ENCODE measurements at regions not wholly inside any gene's neighbourhood (a gene's known extent, or its start where the extent isn't known, plus 50 kb on each side); places are given as distances from the start of the nearest gene placed in this dataset.

- Histone ChIP-seq H3K9me3 (ENCODE audit: control insufficient read depth in 2 of 2, insufficient read depth in 1 of 2, low read depth in 1 of 2, low read length in 1 of 2) (no peaks in the 10 kb centered on the region), H3K27me3 (ENCODE audit: control insufficient read depth in 3 of 3, insufficient read depth in 3 of 3, low read length in 3 of 3) (no peaks in the 10 kb centered on the region), H3K27ac (ENCODE audit: low read depth in 1 of 3, low read length in 2 of 3) (no peak overlapping the region), H3K36me3 (ENCODE audit: control insufficient read depth in 3 of 3, insufficient read depth in 2 of 3, low read depth in 1 of 3, low read length in 3 of 3) (no peaks in the 10 kb centered on the region), H3K4me1 (ENCODE audit: control insufficient read depth in 3 of 3, insufficient read depth in 2 of 3, low read depth in 1 of 3, low read length in 2 of 3) (peaks cover 0 to 2% (median 0%) of the 10 kb centered on the region in 3 donors), H3K4me3 (ENCODE audit: low read depth in 1 of 3, low read length in 3 of 3) (no peak overlapping the region)
- 48 to 80% (median 79%) methylated on average over 3 of the region's 3 CpGs for WGBS, 3 donors
- DNase-seq (no peak), FAIRE-seq (no peak)
These were observed 72.7 kb downstream of the EFNB1 start for GRCh38 chrX:68901519-68901918.

- H3K9me3 ChIP-seq (ENCODE audit: control insufficient read depth in 2 of 2, insufficient read depth in 1 of 2, low read depth in 1 of 2, low read length in 1 of 2): no peaks in the 10 kb centered on the region
- DNase-seq (no peak), FAIRE-seq (no peak)
- no peak overlapping the region for H3K4me3 ChIP-seq (ENCODE audit: low read depth in 1 of 3, low read length in 3 of 3)
- no peak overlapping the region for H3K27ac ChIP-seq (ENCODE audit: low read depth in 1 of 3, low read length in 2 of 3)
- WGBS, 3 donors: 85 to 90% (median 89%) methylated on average over 8 of the region's 8 CpGs
- no peaks in the 10 kb centered on the region for H3K36me3 ChIP-seq (ENCODE audit: control insufficient read depth in 3 of 3, insufficient read depth in 2 of 3, low read depth in 1 of 3, low read length in 3 of 3)
- H3K27me3 ChIP-seq (ENCODE audit: control insufficient read depth in 3 of 3, insufficient read depth in 3 of 3, low read length in 3 of 3): no peaks in the 10 kb centered on the region
- peaks cover 0 to 24% (median 0%) of the 10 kb centered on the region in 3 donors for H3K4me1 ChIP-seq (ENCODE audit: control insufficient read depth in 3 of 3, insufficient read depth in 2 of 3, low read depth in 1 of 3, low read length in 2 of 3)
These were observed 69.8 kb downstream of the EFNB1 start for GRCh38 chrX:68898598-68898997.

GRCh38 chrX:68897118-68897945 lies 68.5 kb downstream of the EFNB1 start:
- FAIRE-seq (no peak), DNase-seq (no peak)
- WGBS, 3 donors: 74 to 78% (median 77%) methylated on average over 6 to 8 of the region's 8 CpGs
- Histone ChIP-seq H3K4me1 (ENCODE audit: control insufficient read depth in 3 of 3, insufficient read depth in 2 of 3, low read depth in 1 of 3, low read length in 2 of 3) (peaks cover 0 to 28% (median 0%) of the 10 kb centered on the region in 3 donors), H3K27ac (ENCODE audit: low read depth in 1 of 3, low read length in 2 of 3) (no peak overlapping the region), H3K9me3 (ENCODE audit: control insufficient read depth in 2 of 2, insufficient read depth in 1 of 2, low read depth in 1 of 2, low read length in 1 of 2) (no peaks in the 10 kb centered on the region), H3K27me3 (ENCODE audit: control insufficient read depth in 3 of 3, insufficient read depth in 3 of 3, low read length in 3 of 3) (no peaks in the 10 kb centered on the region), H3K36me3 (ENCODE audit: control insufficient read depth in 3 of 3, insufficient read depth in 2 of 3, low read depth in 1 of 3, low read length in 3 of 3) (no peaks in the 10 kb centered on the region), H3K4me3 (ENCODE audit: low read depth in 1 of 3, low read length in 3 of 3) (no peak overlapping the region)

GRCh38 chrX:68896581-68896980 lies 67.8 kb downstream of the EFNB1 start:
- FAIRE-seq (no peak), DNase-seq (no peak)
- H3K36me3 ChIP-seq (ENCODE audit: control insufficient read depth in 3 of 3, insufficient read depth in 2 of 3, low read depth in 1 of 3, low read length in 3 of 3): no peaks in the 10 kb centered on the region
- H3K27me3 ChIP-seq (ENCODE audit: control insufficient read depth in 3 of 3, insufficient read depth in 3 of 3, low read length in 3 of 3): no peaks in the 10 kb centered on the region
- no peak overlapping the region for H3K4me3 ChIP-seq (ENCODE audit: low read depth in 1 of 3, low read length in 3 of 3)
- peaks cover 0 to 28% (median 0%) of the 10 kb centered on the region in 3 donors for H3K4me1 ChIP-seq (ENCODE audit: control insufficient read depth in 3 of 3, insufficient read depth in 2 of 3, low read depth in 1 of 3, low read length in 2 of 3)
- no peaks in the 10 kb centered on the region for H3K9me3 ChIP-seq (ENCODE audit: control insufficient read depth in 2 of 2, insufficient read depth in 1 of 2, low read depth in 1 of 2, low read length in 1 of 2)
- no peak overlapping the region for H3K27ac ChIP-seq (ENCODE audit: low read depth in 1 of 3, low read length in 2 of 3)
- WGBS, 3 donors: 81 to 85% (median 81%) methylated on average over 6 of the region's 6 CpGs

GRCh38 chrX:68895778-68896177 lies 67.0 kb downstream of the EFNB1 start:
- H3K27me3 ChIP-seq (ENCODE audit: control insufficient read depth in 3 of 3, insufficient read depth in 3 of 3, low read length in 3 of 3): no peaks in the 10 kb centered on the region
- FAIRE-seq: no peak
- peak overlapping the region; percentile 73 to 88 (median 87) for H3K27ac ChIP-seq (ENCODE audit: low read depth in 1 of 3, low read length in 2 of 3)
- no peak overlapping the region for H3K4me3 ChIP-seq (ENCODE audit: low read depth in 1 of 3, low read length in 3 of 3)
- no peaks in the 10 kb centered on the region for H3K36me3 ChIP-seq (ENCODE audit: control insufficient read depth in 3 of 3, insufficient read depth in 2 of 3, low read depth in 1 of 3, low read length in 3 of 3)
- DNase-seq: peak in 1 of 2 donors; percentile 6
- no peaks in the 10 kb centered on the region for H3K9me3 ChIP-seq (ENCODE audit: control insufficient read depth in 2 of 2, insufficient read depth in 1 of 2, low read depth in 1 of 2, low read length in 1 of 2)
- peaks cover 0 to 28% (median 0%) of the 10 kb centered on the region in 3 donors for H3K4me1 ChIP-seq (ENCODE audit: control insufficient read depth in 3 of 3, insufficient read depth in 2 of 3, low read depth in 1 of 3, low read length in 2 of 3)
- 35 to 60% (median 49%) methylated on average over 5 of the region's 5 CpGs for WGBS, 3 donors

GRCh38 chrX:68895341-68895755 lies 66.5 kb downstream of the EFNB1 start:
- Histone ChIP-seq H3K4me3 (ENCODE audit: low read depth in 1 of 3, low read length in 3 of 3) (no peak overlapping the region), H3K27ac (ENCODE audit: low read depth in 1 of 3, low read length in 2 of 3) (peak overlapping the region; percentile 73 to 88 (median 87)), H3K27me3 (ENCODE audit: control insufficient read depth in 3 of 3, insufficient read depth in 3 of 3, low read length in 3 of 3) (no peaks in the 10 kb centered on the region), H3K4me1 (ENCODE audit: control insufficient read depth in 3 of 3, insufficient read depth in 2 of 3, low read depth in 1 of 3, low read length in 2 of 3) (peaks cover 0 to 28% (median 0%) of the 10 kb centered on the region in 3 donors), H3K9me3 (ENCODE audit: control insufficient read depth in 2 of 2, insufficient read depth in 1 of 2, low read depth in 1 of 2, low read length in 1 of 2) (no peaks in the 10 kb centered on the region), H3K36me3 (ENCODE audit: control insufficient read depth in 3 of 3, insufficient read depth in 2 of 3, low read depth in 1 of 3, low read length in 3 of 3) (no peaks in the 10 kb centered on the region)
- DNase-seq (peak in 1 of 2 donors; percentile 91), FAIRE-seq (no peak)
- 15 to 28% (median 19%) methylated on average over 4 of the region's 4 CpGs for WGBS, 3 donors

- FAIRE-seq: no peak
- Histone ChIP-seq H3K4me1 (ENCODE audit: control insufficient read depth in 3 of 3, insufficient read depth in 2 of 3, low read depth in 1 of 3, low read length in 2 of 3) (peaks cover 0 to 28% (median 0%) of the 10 kb centered on the region in 3 donors), H3K27ac (ENCODE audit: low read depth in 1 of 3, low read length in 2 of 3) (peak overlapping the region; percentile 79 to 93 (median 88)), H3K36me3 (ENCODE audit: control insufficient read depth in 3 of 3, insufficient read depth in 2 of 3, low read depth in 1 of 3, low read length in 3 of 3) (no peaks in the 10 kb centered on the region), H3K4me3 (ENCODE audit: low read depth in 1 of 3, low read length in 3 of 3) (no peak overlapping the region), H3K9me3 (ENCODE audit: control insufficient read depth in 2 of 2, insufficient read depth in 1 of 2, low read depth in 1 of 2, low read length in 1 of 2) (no peaks in the 10 kb centered on the region), H3K27me3 (ENCODE audit: control insufficient read depth in 3 of 3, insufficient read depth in 3 of 3, low read length in 3 of 3) (no peaks in the 10 kb centered on the region)
- 11 to 44% (median 21%) methylated on average over 34 to 49 of the region's 49 CpGs for whole genome bisulfite sequencing, 3 donors
- peak; percentile 72 to 78 for DNase-seq
These were observed 65.9 kb downstream of the EFNB1 start for GRCh38 chrX:68894513-68895340.

- Histone ChIP-seq H3K9me3 (ENCODE audit: control insufficient read depth in 2 of 2, insufficient read depth in 1 of 2, low read depth in 1 of 2, low read length in 1 of 2) (no peaks in the 10 kb centered on the region), H3K27ac (ENCODE audit: low read depth in 1 of 3, low read length in 2 of 3) (peak overlapping the region; percentile 79 to 93 (median 88)), H3K4me3 (ENCODE audit: low read depth in 1 of 3, low read length in 3 of 3) (no peak overlapping the region), H3K4me1 (ENCODE audit: control insufficient read depth in 3 of 3, insufficient read depth in 2 of 3, low read depth in 1 of 3, low read length in 2 of 3) (peaks cover 0 to 28% (median 0%) of the 10 kb centered on the region in 3 donors), H3K27me3 (ENCODE audit: control insufficient read depth in 3 of 3, insufficient read depth in 3 of 3, low read length in 3 of 3) (no peaks in the 10 kb centered on the region), H3K36me3 (ENCODE audit: control insufficient read depth in 3 of 3, insufficient read depth in 2 of 3, low read depth in 1 of 3, low read length in 3 of 3) (no peaks in the 10 kb centered on the region)
- FAIRE-seq: no peak
- DNase-seq: no peak
- 46 to 63% (median 49%) methylated on average over 6 to 8 of the region's 8 CpGs for WGBS, 3 donors
These were observed 65.3 kb downstream of the EFNB1 start for GRCh38 chrX:68894142-68894512.
